ENCODE measurements at regions not wholly inside any gene's neighbourhood (a gene's known extent, or its start where the extent isn't known, plus 50 kb on each side); places are given as distances from the start of the nearest gene placed in this dataset.

GRCh38 chr12:45669792-45670191 lies 59.7 kb upstream of the ARID2 start:
- DNase-seq (ENCODE audit: low read depth in 2 of 2) = no peak

GRCh38 chr12:45670346-45671065 lies 59.0 kb upstream of the ARID2 start:
- no peak for DNase-seq (ENCODE audit: low read depth in 2 of 2)

GRCh38 chr12:45671254-45671653 lies 58.3 kb upstream of the ARID2 start:
- no peak for DNase-seq (ENCODE audit: low read depth in 2 of 2)

GRCh38 chr12:45674181-45674977 lies 55.1 kb upstream of the ARID2 start:
- DNase-seq (ENCODE audit: low read depth in 2 of 2) = no peak

- DNase-seq (ENCODE audit: low read depth in 2 of 2) = no peak
Measured at GRCh38 chr12:45675534-45675933, 54.0 kb upstream of the ARID2 start.

Measured in stimulated activated CD8-positive, alpha-beta memory T cell treated with anti-CD3 and anti-CD28 coated beads, Interleukin-2, amount 100 ng/mL, for 1 hour (primary cell).